Uterus (tissue), 2 donors: ENCODE measurements at regions not wholly inside any gene's neighbourhood (a gene's known extent, or its start where the extent isn't known, plus 50 kb on each side); places are given as distances from the start of the nearest gene placed in this dataset.

Experiments
- CTCF ChIP-seq, 4 experiments: fragments of 200-600 bp in 2 of 4; fragments of 450-650 bp in 2 of 4; sonication (generic) in 2 of 4; IDR thresholded peaks; one replicate each; pipeline ENCODE4 v1.5.1; 2016 to 2019; ENCODE audit warnings: antibody characterized with exemption in 4 of 4, mild to moderate bottlenecking in 2 of 4, moderate library complexity in 1 of 4
- POLR2A ChIP-seq, 2 donors: fragments of 450-650 bp; IDR thresholded peaks; one replicate each; pipeline ENCODE4 v1.6.1; 2016; ENCODE audit warnings: antibody characterized with exemption in 2 of 2, mild to moderate bottlenecking in 1 of 2, moderate library complexity in 1 of 2

- no peak for TF ChIP-seq CTCF (IDR thresholded peaks at IDR 0.05)
- TF ChIP-seq POLR2A (IDR thresholded peaks at IDR 0.05) = no peak
These were observed 149.4 kb upstream of the BMP2 start for GRCh38 chr20:6618051-6618450.
